DOHH2 (cell line): ENCODE measurements at regions not wholly inside any gene's neighbourhood (a gene's known extent, or its start where the extent isn't known, plus 50 kb on each side); places are given as distances from the start of the nearest gene placed in this dataset.

ENCODE experiments used
- EZH2phosphoT487 ChIP-seq: fragments of 200-600 bp; sonication (generic); IDR thresholded peaks from 2 replicates; pipeline ENCODE4 v1.6.1; 2017; ENCODE audit warnings: borderline replicate concordance, mild to moderate bottlenecking, antibody characterized with exemption, low read length, moderate library complexity, mixed read lengths
- TF ChIP-seq, protein P1 (sequence below): fragments of 200-600 bp; sonication (generic); IDR thresholded peaks from one replicate; pipeline ENCODE4 v1.5.1; 2014; ENCODE audit warnings: antibody characterized with exemption, mild to moderate bottlenecking, low read depth, low read length; ENCODE audit not compliant: poor library complexity, severe bottlenecking

DNA sequence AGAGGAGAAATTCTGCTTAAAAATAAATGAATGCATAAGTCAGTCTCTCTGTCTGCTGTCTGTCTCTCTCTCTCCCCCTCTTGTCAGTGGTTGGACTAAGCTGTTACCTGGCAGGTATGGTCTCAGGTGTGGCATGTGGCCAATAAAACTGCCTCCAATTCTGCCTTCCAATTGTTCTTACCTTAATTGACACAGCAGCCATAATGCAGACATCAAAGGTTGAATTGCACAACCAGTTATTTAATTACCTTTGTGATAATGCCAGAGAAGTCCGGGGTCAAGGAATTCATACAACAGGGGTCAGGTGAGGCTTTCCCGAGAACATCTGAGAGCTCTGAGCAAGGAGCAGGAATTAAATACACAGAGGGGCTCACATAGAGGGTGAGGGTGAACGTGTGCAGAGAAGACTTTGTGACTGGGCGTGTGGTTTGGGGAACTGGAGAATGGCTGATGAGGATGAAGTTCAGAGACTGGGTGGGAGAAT lies 78.8 kb upstream of the CDYL2 start:
- TF ChIP-seq, protein P1, sequence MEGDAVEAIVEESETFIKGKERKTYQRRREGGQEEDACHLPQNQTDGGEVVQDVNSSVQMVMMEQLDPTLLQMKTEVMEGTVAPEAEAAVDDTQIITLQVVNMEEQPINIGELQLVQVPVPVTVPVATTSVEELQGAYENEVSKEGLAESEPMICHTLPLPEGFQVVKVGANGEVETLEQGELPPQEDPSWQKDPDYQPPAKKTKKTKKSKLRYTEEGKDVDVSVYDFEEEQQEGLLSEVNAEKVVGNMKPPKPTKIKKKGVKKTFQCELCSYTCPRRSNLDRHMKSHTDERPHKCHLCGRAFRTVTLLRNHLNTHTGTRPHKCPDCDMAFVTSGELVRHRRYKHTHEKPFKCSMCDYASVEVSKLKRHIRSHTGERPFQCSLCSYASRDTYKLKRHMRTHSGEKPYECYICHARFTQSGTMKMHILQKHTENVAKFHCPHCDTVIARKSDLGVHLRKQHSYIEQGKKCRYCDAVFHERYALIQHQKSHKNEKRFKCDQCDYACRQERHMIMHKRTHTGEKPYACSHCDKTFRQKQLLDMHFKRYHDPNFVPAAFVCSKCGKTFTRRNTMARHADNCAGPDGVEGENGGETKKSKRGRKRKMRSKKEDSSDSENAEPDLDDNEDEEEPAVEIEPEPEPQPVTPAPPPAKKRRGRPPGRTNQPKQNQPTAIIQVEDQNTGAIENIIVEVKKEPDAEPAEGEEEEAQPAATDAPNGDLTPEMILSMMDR = no peak
- TF ChIP-seq EZH2phosphoT487 = no peak
